Natural killer cell (primary cell): ENCODE measurements at regions not wholly inside any gene's neighbourhood (a gene's known extent, or its start where the extent isn't known, plus 50 kb on each side); places are given as distances from the start of the nearest gene placed in this dataset.

ENCODE experiments used
- ATAC-seq, 3 donors: fragments of 150-1000 bp in 2 of 3; fragments of 200-7000 bp in 1 of 3; cut with Tn5 transposase; 1 replicate in 1 of 3; 2 replicates in 2 of 3; pipeline ENCODE4 v1.10.0; 2021; ENCODE audit warnings: mild to moderate bottlenecking in 2 of 3, moderate library complexity in 2 of 3
- DNase-seq, 2 donors: peaks; one replicate each; pipeline versions ENCODE4 v3.0.0 to v3.0.0-alpha.2; 2013 to 2021; ENCODE audit warnings: mixed read lengths in 1 of 2
- H3K27ac ChIP-seq: one replicate; pipeline ENCODE4 v1.5.1; 2013; ENCODE audit warnings: mild to moderate bottlenecking, low read length
- H3K27me3 ChIP-seq: one replicate; pipeline ENCODE4 v1.6.1; 2013; ENCODE audit warnings: low read length; ENCODE audit not compliant: control insufficient read depth, insufficient read depth
- H3K36me3 ChIP-seq: one replicate; pipeline ENCODE4 v1.6.1; 2013; ENCODE audit warnings: low read length; ENCODE audit not compliant: control insufficient read depth, insufficient read depth
- H3K4me1 ChIP-seq: one replicate; pipeline ENCODE4 v1.6.1; 2013; ENCODE audit warnings: low read length; ENCODE audit not compliant: control insufficient read depth, insufficient read depth
- H3K4me3 ChIP-seq: one replicate; pipeline ENCODE4 v1.5.1; 2013; ENCODE audit warnings: low read length
- H3K9me3 ChIP-seq: one replicate; pipeline ENCODE4 v1.6.1; 2013; ENCODE audit warnings: low read length; ENCODE audit not compliant: control insufficient read depth, insufficient read depth
- H3K27ac Mint-ChIP-seq, 2 donors: one replicate each; pipeline ENCODE4 v1.8.0; 2022; ENCODE audit warnings: mild to moderate bottlenecking in 2 of 2, mixed read lengths in 2 of 2, moderate library complexity in 1 of 2
- H3K27me3 Mint-ChIP-seq, 2 donors: one replicate each; pipeline ENCODE4 v1.8.0; 2022; ENCODE audit warnings: low read depth in 2 of 2, mixed read lengths in 2 of 2
- H3K36me3 Mint-ChIP-seq: one replicate; pipeline ENCODE4 v1.8.0; 2022; ENCODE audit warnings: mixed read lengths
- H3K4me1 Mint-ChIP-seq, 2 donors: one replicate each; pipeline ENCODE4 v1.8.0; 2022; ENCODE audit warnings: mixed read lengths in 2 of 2
- H3K4me3 Mint-ChIP-seq: one replicate; pipeline ENCODE4 v1.8.0; 2022; ENCODE audit warnings: mild to moderate bottlenecking, moderate library complexity, mixed read lengths
- H3K9me3 Mint-ChIP-seq, 2 donors: one replicate each; pipeline ENCODE4 v1.8.0; 2022; ENCODE audit warnings: mixed read lengths in 2 of 2
- WGBS: methylation state at CpG from one replicate; pipeline ENCODE4 v1.1.7; 2013; ENCODE audit warnings: missing lambda C conversion rate; ENCODE audit not compliant: insufficient coverage; 5-methylcytosine and 5-hydroxymethylcytosine counted together
- intact Hi-C: fragments of 100-400 bp; cut with micrococcal nuclease; formaldehyde crosslinking; loops from one replicate; pipeline ENCODE4 v1.14.2; 2022
- TF ChIP-seq, protein P1 (sequence below): fragments of 200-600 bp; IDR thresholded peaks from one replicate; pipeline ENCODE4 v1.8.0; 2022; ENCODE audit warnings: antibody characterized with exemption

DNA sequence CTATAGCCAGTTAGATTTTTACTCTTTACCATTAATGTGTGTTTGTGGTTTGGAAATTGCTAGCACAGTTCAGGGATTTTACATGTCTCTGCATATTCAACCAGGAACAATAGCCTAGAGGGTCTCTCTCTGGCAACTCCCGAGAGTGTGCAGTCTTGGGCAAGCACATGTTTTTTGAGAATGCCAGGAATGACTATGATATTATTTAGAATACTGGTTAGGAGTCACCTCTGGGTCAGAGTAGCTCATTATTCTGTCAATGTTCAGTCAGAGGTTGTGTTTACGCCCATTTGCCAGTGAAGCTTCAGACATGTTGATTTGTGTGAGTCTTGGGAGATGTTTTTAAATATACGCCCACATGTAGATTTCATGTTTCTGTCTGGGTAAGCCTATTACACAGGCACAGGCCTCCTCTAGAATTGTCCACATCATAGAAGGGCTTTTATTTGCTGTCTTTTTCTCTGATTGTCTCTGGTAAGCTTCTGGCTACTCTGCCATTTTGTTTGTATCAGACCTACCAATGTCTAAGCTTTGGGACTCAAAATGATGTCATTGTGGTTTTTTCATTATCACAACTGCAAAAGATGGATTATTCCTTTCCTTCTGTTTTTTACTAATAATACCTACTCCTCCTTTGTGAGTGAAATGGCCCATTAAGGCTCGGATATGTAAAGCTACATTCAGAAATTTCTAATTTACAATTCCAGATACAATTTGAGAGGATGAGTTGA lies 203.1 kb upstream of the PPFIA2 start:
- no peaks in the 10 kb centered on the region for H3K4me1 ChIP-seq
- no peak overlapping the region for H3K27ac ChIP-seq
- WGBS, result 96% methylated on average over 3 of the region's 4 CpGs
- intact Hi-C loops, result no loop called here
- ATAC-seq (no peak), DNase-seq (no peak)
- H3K27me3 ChIP-seq, result no peaks in the 10 kb centered on the region
- no peaks in the 10 kb centered on the region for H3K9me3 ChIP-seq
- no peaks in the 10 kb centered on the region for H3K9me3 Mint-ChIP-seq
- H3K4me3 Mint-ChIP-seq, result no peak overlapping the region
- H3K27ac Mint-ChIP-seq, result no peak overlapping the region
- H3K4me1 Mint-ChIP-seq, result no peaks in the 10 kb centered on the region
- TF ChIP-seq, protein P1, sequence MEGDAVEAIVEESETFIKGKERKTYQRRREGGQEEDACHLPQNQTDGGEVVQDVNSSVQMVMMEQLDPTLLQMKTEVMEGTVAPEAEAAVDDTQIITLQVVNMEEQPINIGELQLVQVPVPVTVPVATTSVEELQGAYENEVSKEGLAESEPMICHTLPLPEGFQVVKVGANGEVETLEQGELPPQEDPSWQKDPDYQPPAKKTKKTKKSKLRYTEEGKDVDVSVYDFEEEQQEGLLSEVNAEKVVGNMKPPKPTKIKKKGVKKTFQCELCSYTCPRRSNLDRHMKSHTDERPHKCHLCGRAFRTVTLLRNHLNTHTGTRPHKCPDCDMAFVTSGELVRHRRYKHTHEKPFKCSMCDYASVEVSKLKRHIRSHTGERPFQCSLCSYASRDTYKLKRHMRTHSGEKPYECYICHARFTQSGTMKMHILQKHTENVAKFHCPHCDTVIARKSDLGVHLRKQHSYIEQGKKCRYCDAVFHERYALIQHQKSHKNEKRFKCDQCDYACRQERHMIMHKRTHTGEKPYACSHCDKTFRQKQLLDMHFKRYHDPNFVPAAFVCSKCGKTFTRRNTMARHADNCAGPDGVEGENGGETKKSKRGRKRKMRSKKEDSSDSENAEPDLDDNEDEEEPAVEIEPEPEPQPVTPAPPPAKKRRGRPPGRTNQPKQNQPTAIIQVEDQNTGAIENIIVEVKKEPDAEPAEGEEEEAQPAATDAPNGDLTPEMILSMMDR, result no peak
- no peaks in the 10 kb centered on the region for H3K36me3 ChIP-seq
- H3K4me3 ChIP-seq, result no peak overlapping the region
- peaks cover 0 to 3% of the 10 kb centered on the region in 2 donors for H3K27me3 Mint-ChIP-seq
- no peaks in the 10 kb centered on the region for H3K36me3 Mint-ChIP-seq

DNA sequence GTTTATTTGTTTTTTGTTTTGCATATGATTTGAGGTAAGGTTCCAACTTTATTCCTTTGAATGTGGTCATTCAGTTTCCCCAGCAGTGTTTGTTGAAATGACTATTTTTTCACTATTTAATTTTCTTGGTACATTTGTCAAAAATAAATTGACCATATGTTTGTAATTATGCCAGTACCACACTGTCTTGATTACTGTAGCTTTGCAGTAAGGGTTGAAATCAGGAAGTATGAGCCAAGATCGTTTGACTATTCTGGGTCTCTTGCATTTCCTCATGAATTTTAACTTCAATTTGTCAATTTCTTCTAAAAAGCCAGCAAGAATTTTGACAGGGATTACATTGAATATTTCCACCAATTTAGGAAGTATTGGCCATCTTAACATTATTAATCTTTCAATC lies 199.3 kb upstream of the PPFIA2 start:
- H3K27ac Mint-ChIP-seq, result no peak overlapping the region
- 43% methylated on average over 1 of the region's 1 CpG for WGBS

DNA sequence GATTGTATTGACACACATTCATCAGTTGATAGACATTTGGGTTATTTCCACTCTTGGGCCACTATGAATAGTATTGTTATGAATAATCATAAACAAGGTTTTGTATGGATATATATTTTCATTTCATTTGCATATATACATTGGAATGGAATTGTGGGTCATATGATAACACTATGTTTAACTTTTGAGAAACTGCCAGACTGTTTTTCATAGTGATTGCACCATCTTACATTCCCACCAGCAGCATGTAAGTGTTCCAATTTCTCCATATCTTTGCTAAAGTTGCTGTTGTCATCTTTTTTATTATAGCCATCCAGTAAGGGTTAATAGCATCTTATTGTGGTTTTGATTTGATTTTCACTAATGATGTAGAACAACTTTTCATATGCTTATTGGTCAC lies 198.5 kb upstream of the PPFIA2 start:
- Mint-ChIP-seq H3K27ac (no peak overlapping the region), H3K4me3 (no peak overlapping the region), H3K27me3 (peaks cover 0 to 3% of the 10 kb centered on the region in 2 donors), H3K9me3 (no peaks in the 10 kb centered on the region), H3K4me1 (peaks cover 0 to 5% of the 10 kb centered on the region in 2 donors), H3K36me3 (no peaks in the 10 kb centered on the region)
- no peaks in the 10 kb centered on the region for H3K4me1 ChIP-seq
- TF ChIP-seq, protein P1, result no peak
- H3K9me3 ChIP-seq, result no peaks in the 10 kb centered on the region
- no peak overlapping the region for H3K4me3 ChIP-seq
- intact Hi-C loops, result no loop called here
- ATAC-seq (no peak), DNase-seq (no peak)
- no peaks in the 10 kb centered on the region for H3K36me3 ChIP-seq
- H3K27me3 ChIP-seq, result no peaks in the 10 kb centered on the region
- no peak overlapping the region for H3K27ac ChIP-seq

More for the DNA sequence above, 199.3 kb upstream of the PPFIA2 start:
- no peak for ATAC-seq
- Histone ChIP-seq H3K27me3 (no peaks in the 10 kb centered on the region), H3K36me3 (no peaks in the 10 kb centered on the region), H3K9me3 (no peaks in the 10 kb centered on the region), H3K27ac (no peak overlapping the region), H3K4me1 (no peaks in the 10 kb centered on the region), H3K4me3 (no peak overlapping the region)
- DNase-seq, result no peak
- TF ChIP-seq, protein P1, result no peak
- Mint-ChIP-seq H3K4me3 (no peak overlapping the region), H3K27me3 (peaks cover 0 to 3% of the 10 kb centered on the region in 2 donors), H3K4me1 (peaks cover 0 to 5% of the 10 kb centered on the region in 2 donors), H3K9me3 (no peaks in the 10 kb centered on the region), H3K36me3 (no peaks in the 10 kb centered on the region)
- intact Hi-C loops, result no loop called here

DNA sequence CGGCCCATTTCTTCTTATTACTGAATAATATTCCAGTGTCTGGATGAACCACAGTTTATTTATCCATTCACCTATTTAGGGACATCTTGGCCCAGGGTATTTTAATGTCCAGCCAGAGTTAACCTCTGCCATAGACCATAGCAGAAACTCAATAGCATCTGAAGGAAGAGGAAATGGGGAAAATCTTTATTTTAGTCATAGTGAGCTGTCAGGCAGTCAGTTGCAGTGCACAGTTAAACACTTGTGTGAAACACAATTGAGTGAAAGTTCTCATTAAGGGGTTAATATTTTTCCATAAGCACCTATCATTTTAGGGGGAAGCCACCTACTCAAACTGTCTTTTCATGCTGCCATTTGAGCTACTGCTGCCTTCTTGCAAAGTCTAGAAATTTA lies 197.3 kb upstream of the PPFIA2 start:
- no peaks in the 10 kb centered on the region for H3K9me3 ChIP-seq
- H3K36me3 ChIP-seq, result no peaks in the 10 kb centered on the region
- Mint-ChIP-seq H3K4me1 (peaks cover 0 to 5% of the 10 kb centered on the region in 2 donors), H3K36me3 (no peaks in the 10 kb centered on the region), H3K9me3 (no peaks in the 10 kb centered on the region), H3K4me3 (no peak overlapping the region), H3K27me3 (peaks cover 0 to 3% of the 10 kb centered on the region in 2 donors), H3K27ac (no peak overlapping the region)
- TF ChIP-seq, protein P1, result no peak
- ATAC-seq, result no peak
- WGBS, result 100% methylated on average over 1 of the region's 1 CpG
- H3K27ac ChIP-seq, result no peak overlapping the region
- intact Hi-C loops, result no loop called here
- H3K4me3 ChIP-seq, result no peak overlapping the region
- H3K4me1 ChIP-seq, result no peaks in the 10 kb centered on the region
- DNase-seq, result no peak
- no peaks in the 10 kb centered on the region for H3K27me3 ChIP-seq
